Activated T-cell treated with anti-CD3 and anti-CD28 coated beads for 48 hours (primary cell): ENCODE measurements at regions not wholly inside any gene's neighbourhood (a gene's known extent, or its start where the extent isn't known, plus 50 kb on each side); places are given as distances from the start of the nearest gene placed in this dataset.
A peak's percentile ranks its signal among the peaks of the same experiment; 100 is the strongest.

Source experiments
- DNase-seq: peaks from one replicate; pipeline ENCODE4 v3.0.0-alpha.2; 2020; ENCODE audit warnings: low read depth

- no peak for DNase-seq
Observed at GRCh38 chr3:139870000-139870675, 64.8 kb upstream of the CLSTN2 start.

- DNase-seq: no peak
Observed at GRCh38 chr3:139868773-139869172, 66.2 kb upstream of the CLSTN2 start.

GRCh38 chr3:139848660-139849059 lies 86.3 kb upstream of the CLSTN2 start:
- no peak for DNase-seq

GRCh38 chr3:139846729-139847128 lies 88.3 kb upstream of the CLSTN2 start:
- no peak for DNase-seq

GRCh38 chr3:139839659-139840058 lies 95.3 kb upstream of the CLSTN2 start:
- DNase-seq: no peak

GRCh38 chr3:139839014-139839413 lies 96.0 kb upstream of the CLSTN2 start:
- no peak for DNase-seq

- no peak for DNase-seq
Observed at GRCh38 chr3:139838269-139838957, 96.6 kb upstream of the CLSTN2 start.

- no peak for DNase-seq
Observed at GRCh38 chr3:139836698-139837464, 98.1 kb upstream of the CLSTN2 start.

GRCh38 chr3:139835830-139836683 lies 98.9 kb upstream of the CLSTN2 start:
- DNase-seq: no peak

GRCh38 chr3:139832998-139833397 lies 102.0 kb upstream of the CLSTN2 start:
- no peak for DNase-seq

GRCh38 chr3:139830817-139831216 lies 104.2 kb upstream of the CLSTN2 start:
- no peak for DNase-seq

GRCh38 chr3:139827833-139828232 lies 107.2 kb upstream of the CLSTN2 start:
- no peak for DNase-seq

- no peak for DNase-seq
Observed at GRCh38 chr3:139824864-139825263, 110.1 kb upstream of the CLSTN2 start.

GRCh38 chr3:139814646-139815045 lies 120.3 kb upstream of the CLSTN2 start:
- no peak for DNase-seq

GRCh38 chr3:139811331-139811730 lies 123.7 kb upstream of the CLSTN2 start:
- DNase-seq: no peak

GRCh38 chr3:139808201-139808600 lies 126.8 kb upstream of the CLSTN2 start:
- DNase-seq: no peak

- DNase-seq: no peak
Observed at GRCh38 chr3:139803294-139803693, 125.5 kb upstream of the NMNAT3 start.

GRCh38 chr3:139797724-139798343 lies 120.1 kb upstream of the NMNAT3 start:
- peak; percentile 4 for DNase-seq

- DNase-seq: no peak
Observed at GRCh38 chr3:139794469-139795265, 116.9 kb upstream of the NMNAT3 start.

- no peak for DNase-seq
Observed at GRCh38 chr3:139793408-139793807, 115.6 kb upstream of the NMNAT3 start.

- no peak for DNase-seq
Observed at GRCh38 chr3:139780593-139780992, 102.8 kb upstream of the NMNAT3 start.
